ENCODE measurements at regions not wholly inside any gene's neighbourhood (a gene's known extent, or its start where the extent isn't known, plus 50 kb on each side); places are given as distances from the start of the nearest gene placed in this dataset.

DNA sequence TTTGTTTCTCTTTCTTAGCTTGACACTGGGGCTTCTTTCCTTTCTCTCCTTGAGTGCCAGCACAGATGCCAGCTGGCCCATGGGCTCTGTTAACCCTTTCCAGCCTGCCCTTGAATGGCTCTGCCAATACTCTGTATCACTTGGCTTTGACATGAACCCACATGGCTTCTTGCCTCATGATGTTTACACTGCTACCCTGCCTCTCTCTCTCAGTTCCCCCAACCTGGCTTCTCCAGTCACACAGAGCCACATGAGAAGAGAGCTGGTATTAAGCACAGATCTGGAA lies 262.4 kb downstream of the OMA1 start:
- no peak for DNase-seq (ENCODE audit: low spot score)

DNA sequence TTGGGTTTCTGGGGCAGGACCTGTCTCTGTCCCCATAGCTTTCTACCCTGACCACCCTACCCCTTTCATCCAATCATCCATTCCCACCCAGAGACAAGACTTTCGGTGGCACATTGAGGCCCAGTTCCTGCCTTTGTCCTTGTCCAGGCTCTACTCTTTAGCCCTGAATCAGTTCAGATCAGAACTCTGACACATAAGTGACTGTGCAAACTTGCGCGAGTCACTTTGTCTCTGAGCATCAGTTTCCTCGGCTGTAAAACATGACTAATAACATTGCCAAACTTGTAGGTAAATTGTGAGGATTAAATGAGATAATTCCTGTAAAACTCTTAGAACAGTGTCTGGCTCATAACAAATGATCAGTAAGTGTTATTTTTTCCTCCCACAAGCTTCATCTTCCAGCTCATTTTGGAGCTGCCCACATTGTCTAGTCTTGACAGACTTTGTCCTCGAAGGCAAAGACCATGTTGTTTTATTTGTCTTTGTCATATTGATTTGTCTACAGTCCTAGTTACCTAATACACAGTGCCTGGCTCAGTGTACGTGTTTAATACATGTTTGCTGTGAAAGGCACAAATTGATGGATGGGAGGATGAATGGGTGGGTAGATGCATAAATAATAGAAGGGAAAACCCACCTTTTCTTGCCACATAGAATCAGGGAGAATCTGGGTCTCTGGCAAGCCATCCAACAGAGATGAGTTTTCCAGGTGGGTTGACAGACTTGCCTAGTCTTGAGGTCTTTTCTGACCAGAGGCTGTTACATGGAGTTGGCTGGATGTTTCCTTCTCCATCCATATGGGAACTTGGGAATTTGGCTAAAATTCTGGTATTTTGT lies 262.9 kb downstream of the OMA1 start:
- Histone ChIP-seq H3K27ac (no peak overlapping the region), H3K36me3 (no peaks in the 10 kb centered on the region), H3K4me3 (no peak overlapping the region), H3K27me3 (replicated peaks; ENCODE audit: insufficient read depth) (no peaks in the 10 kb centered on the region), H3K4me1 (ENCODE audit: control insufficient read depth in 1 of 2, low read depth in 2 of 2) (no peaks in the 10 kb centered on the region), H3K9me3 (no peaks in the 10 kb centered on the region)
- ATAC-seq (ENCODE audit: insufficient number of reproducible peaks, low FRiP score, low read depth) = no peak
- TF ChIP-seq, protein P1, sequence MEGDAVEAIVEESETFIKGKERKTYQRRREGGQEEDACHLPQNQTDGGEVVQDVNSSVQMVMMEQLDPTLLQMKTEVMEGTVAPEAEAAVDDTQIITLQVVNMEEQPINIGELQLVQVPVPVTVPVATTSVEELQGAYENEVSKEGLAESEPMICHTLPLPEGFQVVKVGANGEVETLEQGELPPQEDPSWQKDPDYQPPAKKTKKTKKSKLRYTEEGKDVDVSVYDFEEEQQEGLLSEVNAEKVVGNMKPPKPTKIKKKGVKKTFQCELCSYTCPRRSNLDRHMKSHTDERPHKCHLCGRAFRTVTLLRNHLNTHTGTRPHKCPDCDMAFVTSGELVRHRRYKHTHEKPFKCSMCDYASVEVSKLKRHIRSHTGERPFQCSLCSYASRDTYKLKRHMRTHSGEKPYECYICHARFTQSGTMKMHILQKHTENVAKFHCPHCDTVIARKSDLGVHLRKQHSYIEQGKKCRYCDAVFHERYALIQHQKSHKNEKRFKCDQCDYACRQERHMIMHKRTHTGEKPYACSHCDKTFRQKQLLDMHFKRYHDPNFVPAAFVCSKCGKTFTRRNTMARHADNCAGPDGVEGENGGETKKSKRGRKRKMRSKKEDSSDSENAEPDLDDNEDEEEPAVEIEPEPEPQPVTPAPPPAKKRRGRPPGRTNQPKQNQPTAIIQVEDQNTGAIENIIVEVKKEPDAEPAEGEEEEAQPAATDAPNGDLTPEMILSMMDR (IDR thresholded peaks at IDR 0.05) = no peak
- DNase-seq (ENCODE audit: low spot score) = no peak

More for the DNA sequence above, 262.4 kb downstream of the OMA1 start:
- H3K27me3 ChIP-seq (replicated peaks; ENCODE audit: insufficient read depth) = no peaks in the 10 kb centered on the region
- no peak overlapping the region for H3K4me3 ChIP-seq
- no peak overlapping the region for H3K27ac ChIP-seq
- no peak for ATAC-seq (ENCODE audit: insufficient number of reproducible peaks, low FRiP score, low read depth)
- H3K4me1 ChIP-seq (ENCODE audit: control insufficient read depth in 1 of 2, low read depth in 2 of 2) = no peaks in the 10 kb centered on the region
- H3K9me3 ChIP-seq = no peaks in the 10 kb centered on the region
- TF ChIP-seq, protein P1 (IDR thresholded peaks at IDR 0.05) = no peak
- H3K36me3 ChIP-seq = no peaks in the 10 kb centered on the region

DNA sequence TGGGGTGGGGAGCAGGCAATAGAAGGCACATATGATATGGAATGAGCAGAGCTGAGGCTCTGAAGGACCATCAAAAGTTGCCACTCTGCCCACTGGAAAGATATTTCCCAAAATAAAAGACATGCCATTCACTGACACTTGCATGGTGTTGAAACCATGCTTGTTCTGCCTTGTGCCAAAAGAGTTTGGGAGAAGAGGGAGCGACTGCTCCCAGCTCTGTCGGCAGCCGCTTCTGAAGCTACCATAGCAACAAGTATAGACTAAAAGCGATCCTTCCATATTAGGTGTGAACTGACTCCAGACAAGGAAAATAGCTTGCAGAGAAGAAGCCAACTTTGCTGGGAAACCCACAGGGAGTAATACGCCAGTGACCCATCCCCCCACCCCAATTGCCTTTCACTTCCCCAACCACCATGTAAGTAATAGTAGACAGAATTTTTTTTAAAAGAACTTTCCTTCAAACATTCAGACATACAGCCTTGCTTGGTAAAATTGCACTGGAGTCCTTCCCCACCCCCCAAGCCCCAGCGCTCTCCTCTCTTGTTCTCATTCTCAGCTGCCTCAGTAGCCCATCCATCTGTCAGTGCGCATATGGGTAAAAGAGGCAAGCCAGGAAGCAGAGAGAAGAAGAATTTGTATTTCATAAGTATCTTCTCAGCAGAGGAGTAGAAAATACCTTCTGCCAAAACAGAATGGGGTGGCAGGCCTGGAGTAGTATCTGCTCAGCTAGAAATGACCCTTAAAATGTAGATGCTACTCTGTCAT lies 263.7 kb downstream of the OMA1 start:
- TF ChIP-seq, protein P1 (IDR thresholded peaks at IDR 0.05) = no peak
- no peak for ATAC-seq (ENCODE audit: insufficient number of reproducible peaks, low FRiP score, low read depth)
- no peak overlapping the region for H3K27ac ChIP-seq
- no peaks in the 10 kb centered on the region for H3K9me3 ChIP-seq
- H3K36me3 ChIP-seq = no peaks in the 10 kb centered on the region
- no peaks in the 10 kb centered on the region for H3K27me3 ChIP-seq (replicated peaks; ENCODE audit: insufficient read depth)
- DNase-seq (ENCODE audit: low spot score) = no peak
- no peak overlapping the region for H3K4me3 ChIP-seq
- H3K4me1 ChIP-seq (ENCODE audit: control insufficient read depth in 1 of 2, low read depth in 2 of 2) = no peaks in the 10 kb centered on the region

DNA sequence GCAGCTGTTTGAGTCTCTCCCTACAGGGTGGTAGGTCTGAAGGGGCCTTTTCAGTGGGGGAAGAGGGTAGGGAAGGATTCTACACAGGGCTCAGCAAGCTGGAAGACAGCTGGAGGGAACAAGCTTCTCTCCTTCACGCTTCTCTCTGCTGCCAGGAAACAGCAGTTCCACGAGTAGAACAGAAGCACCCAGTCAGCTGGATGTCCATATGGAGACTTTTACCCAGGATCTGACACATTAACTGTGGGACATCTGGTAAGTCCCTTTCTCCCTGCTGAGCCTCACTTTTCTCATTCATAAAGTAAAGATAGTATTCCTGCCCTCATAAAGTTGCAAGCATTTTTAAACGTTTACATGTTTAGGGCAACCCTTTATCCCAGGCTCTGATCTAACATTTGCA lies 280.3 kb downstream of the OMA1 start:
- no peak overlapping the region for H3K27ac ChIP-seq
- H3K9me3 ChIP-seq = no peaks in the 10 kb centered on the region
- H3K4me3 ChIP-seq = no peak overlapping the region
- no peaks in the 10 kb centered on the region for H3K4me1 ChIP-seq (ENCODE audit: control insufficient read depth in 1 of 2, low read depth in 2 of 2)
- TF ChIP-seq, protein P1 (IDR thresholded peaks at IDR 0.05) = no peak
- DNase-seq (ENCODE audit: low spot score) = no peak
- no peaks in the 10 kb centered on the region for H3K27me3 ChIP-seq (replicated peaks; ENCODE audit: insufficient read depth)
- no peak for ATAC-seq (ENCODE audit: insufficient number of reproducible peaks, low FRiP score, low read depth)
- H3K36me3 ChIP-seq = no peaks in the 10 kb centered on the region

DNA sequence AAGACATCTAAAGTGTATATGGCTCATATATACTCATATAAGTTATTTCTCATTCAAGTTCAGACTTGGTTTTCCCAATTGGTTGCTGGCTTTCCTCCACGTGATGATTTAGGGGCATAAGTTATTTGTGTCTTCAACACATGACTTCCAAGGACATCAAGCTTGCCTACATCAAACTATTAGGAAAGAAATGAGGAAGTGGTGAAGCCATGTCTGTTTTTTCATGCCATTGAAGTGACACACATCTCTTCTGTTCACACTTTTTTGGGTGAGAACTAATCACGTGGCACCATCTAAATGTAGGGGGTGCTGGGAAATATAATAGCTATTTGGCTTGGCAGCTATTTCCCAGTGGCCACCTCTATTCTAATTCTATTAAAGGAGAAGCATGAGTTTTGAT lies 282.1 kb downstream of the OMA1 start:
- ATAC-seq (ENCODE audit: insufficient number of reproducible peaks, low FRiP score, low read depth) (no peak), DNase-seq (ENCODE audit: low spot score) (no peak)
- Histone ChIP-seq H3K27ac (no peak overlapping the region), H3K9me3 (no peaks in the 10 kb centered on the region), H3K36me3 (no peaks in the 10 kb centered on the region), H3K27me3 (replicated peaks; ENCODE audit: insufficient read depth) (no peaks in the 10 kb centered on the region), H3K4me1 (ENCODE audit: control insufficient read depth in 1 of 2, low read depth in 2 of 2) (no peaks in the 10 kb centered on the region), H3K4me3 (no peak overlapping the region)
- TF ChIP-seq, protein P1 (IDR thresholded peaks at IDR 0.05) = no peak

Data from thoracic aorta (tissue), 2 donors.